Right lobe of liver (tissue), 6 donors: ENCODE measurements at regions not wholly inside any gene's neighbourhood (a gene's known extent, or its start where the extent isn't known, plus 50 kb on each side); places are given as distances from the start of the nearest gene placed in this dataset.

ENCODE experiments used
- ATAC-seq, 4 donors: fragments of 200-7000 bp; cut with Tn5 transposase; one replicate each; pipeline ENCODE4 v1.9.1; 2020; ENCODE audit warnings: mild to moderate bottlenecking in 4 of 4, moderate library complexity in 4 of 4
- DNase-seq, 3 donors: peaks; one replicate each; pipeline ENCODE4 v3.0.0-alpha.2; 2020
- H3K27ac ChIP-seq, 3 donors: fragments of 200-600 bp; one replicate each; pipeline ENCODE4 v1.8.0; 2022
- H3K27me3 ChIP-seq, 2 donors: fragments of 200-600 bp; one replicate each; pipeline ENCODE4 v1.8.0; 2022
- H3K36me3 ChIP-seq, 4 donors: fragments of 200-600 bp; sonication (generic) in 1 of 4; one replicate each; pipeline versions ENCODE4 v1.5.1 to v1.8.0; 2017 to 2022; ENCODE audit warnings: control low read depth in 1 of 4
- H3K4me1 ChIP-seq, 4 donors: fragments of 200-600 bp; sonication (generic) in 1 of 4; one replicate each; pipeline versions ENCODE4 v1.5.1 to v1.8.0; 2017 to 2022; ENCODE audit warnings: control low read depth in 1 of 4
- H3K4me3 ChIP-seq, 3 donors: fragments of 200-600 bp; one replicate each; pipeline ENCODE4 v1.8.0; 2022
- H3K9me3 ChIP-seq, 4 donors: fragments of 200-600 bp; sonication (generic) in 1 of 4; one replicate each; pipeline versions ENCODE4 v1.5.1 to v1.8.0; 2017 to 2022; ENCODE audit warnings: control low read depth in 1 of 4
- POLR2A ChIP-seq: fragments of 450-650 bp; IDR thresholded peaks from one replicate; pipeline ENCODE4 v1.6.1; 2017; ENCODE audit warnings: antibody characterized with exemption, mild to moderate bottlenecking
- WGBS: methylation state at CpG from one replicate; pipeline ENCODE4 v1.1.6; 2018; ENCODE audit warnings: low coverage, low lambda C conversion rate; ENCODE audit not compliant: insufficient coverage; ENCODE audit errors: missing lambda C conversion rate; 5-methylcytosine and 5-hydroxymethylcytosine counted together
- intact Hi-C, 2 donors: fragments of 100-400 bp; cut with DNase I; formaldehyde crosslinking; loops; one replicate each; pipeline versions ENCODE4 v1.11.2 to v1.14.1; 2022
- TF ChIP-seq, protein P1 (sequence below), 4 donors: fragments of 200-600 bp in 3 of 4; fragments of 450-650 bp in 1 of 4; IDR thresholded peaks; one replicate each; pipeline versions ENCODE4 v1.5.1 to v1.8.0; 2016 to 2022; ENCODE audit warnings: antibody characterized with exemption in 4 of 4, mild to moderate bottlenecking in 2 of 4
- donor health status: DM: no; HTN: yes; CAD: no.
- donor health status: DM: no; HTN: no; CAD: no.
- donor health status: DM: no; HTN: no; CAD: no.
- donor health status: DM: no; HTN: yes; CAD: no.
- donor health status: DM: no; HTN: yes; CAD: no.

DNA sequence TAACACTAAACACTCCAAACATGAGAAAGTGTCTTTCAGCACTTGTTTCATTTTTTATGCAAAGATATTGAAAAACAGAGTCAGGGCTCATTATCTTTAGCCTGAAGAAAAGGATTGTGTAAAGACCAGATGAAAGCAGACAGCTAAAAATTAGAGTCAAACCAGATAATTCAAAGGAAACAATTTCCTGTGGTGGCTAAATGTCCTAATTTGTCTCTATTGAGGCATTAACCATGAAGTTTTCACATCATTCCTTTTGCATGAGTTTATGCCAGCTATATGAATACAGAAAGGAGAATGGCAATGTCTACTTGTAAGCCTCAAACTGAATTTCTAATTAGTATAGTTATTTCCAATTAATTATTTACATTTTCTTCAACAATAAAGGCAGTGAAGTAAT is 338.5 kb downstream of the FSCB start:
- Histone ChIP-seq H3K27me3 (no peaks in the 10 kb centered on the region), H3K4me1 (peaks cover 0 to 6% (median 0%) of the 10 kb centered on the region in 4 donors), H3K36me3 (no peaks in the 10 kb centered on the region), H3K4me3 (no peak overlapping the region), H3K27ac (no peak overlapping the region), H3K9me3 (no peaks in the 10 kb centered on the region)
- intact Hi-C loops: no loop called here
- DNase-seq (no peak), ATAC-seq (no peak)
- TF ChIP-seq, protein P1, sequence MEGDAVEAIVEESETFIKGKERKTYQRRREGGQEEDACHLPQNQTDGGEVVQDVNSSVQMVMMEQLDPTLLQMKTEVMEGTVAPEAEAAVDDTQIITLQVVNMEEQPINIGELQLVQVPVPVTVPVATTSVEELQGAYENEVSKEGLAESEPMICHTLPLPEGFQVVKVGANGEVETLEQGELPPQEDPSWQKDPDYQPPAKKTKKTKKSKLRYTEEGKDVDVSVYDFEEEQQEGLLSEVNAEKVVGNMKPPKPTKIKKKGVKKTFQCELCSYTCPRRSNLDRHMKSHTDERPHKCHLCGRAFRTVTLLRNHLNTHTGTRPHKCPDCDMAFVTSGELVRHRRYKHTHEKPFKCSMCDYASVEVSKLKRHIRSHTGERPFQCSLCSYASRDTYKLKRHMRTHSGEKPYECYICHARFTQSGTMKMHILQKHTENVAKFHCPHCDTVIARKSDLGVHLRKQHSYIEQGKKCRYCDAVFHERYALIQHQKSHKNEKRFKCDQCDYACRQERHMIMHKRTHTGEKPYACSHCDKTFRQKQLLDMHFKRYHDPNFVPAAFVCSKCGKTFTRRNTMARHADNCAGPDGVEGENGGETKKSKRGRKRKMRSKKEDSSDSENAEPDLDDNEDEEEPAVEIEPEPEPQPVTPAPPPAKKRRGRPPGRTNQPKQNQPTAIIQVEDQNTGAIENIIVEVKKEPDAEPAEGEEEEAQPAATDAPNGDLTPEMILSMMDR (IDR thresholded peaks at IDR 0.05): no peak
- TF ChIP-seq POLR2A: no peak

DNA sequence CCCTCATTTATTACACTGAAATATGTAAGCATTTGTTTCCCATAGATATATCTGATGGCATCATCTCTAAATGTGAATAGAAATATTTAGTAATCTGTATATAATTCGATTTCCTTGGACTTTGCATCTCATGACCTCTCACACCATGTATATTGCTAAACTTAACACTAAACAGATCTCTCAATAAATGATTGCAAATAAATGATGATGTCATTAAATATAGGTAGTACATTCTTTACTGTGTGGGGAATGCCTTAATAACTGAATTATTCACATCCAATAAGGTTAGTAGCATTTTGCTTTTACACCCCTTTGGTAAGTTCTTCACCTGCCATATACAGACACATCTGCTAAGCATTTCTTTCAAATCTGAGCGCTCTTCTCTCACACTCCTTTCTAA is 340.5 kb downstream of the FSCB start:
- 66% methylated on average over 2 of the region's 2 CpGs for WGBS
- Histone ChIP-seq H3K27ac (no peak overlapping the region), H3K27me3 (no peaks in the 10 kb centered on the region), H3K36me3 (no peaks in the 10 kb centered on the region), H3K4me1 (peaks cover 0 to 6% (median 0%) of the 10 kb centered on the region in 4 donors), H3K4me3 (no peak overlapping the region), H3K9me3 (no peaks in the 10 kb centered on the region)
- intact Hi-C loops: no loop called here
- no peak for ATAC-seq
- TF ChIP-seq, protein P1 (IDR thresholded peaks at IDR 0.05): no peak
- TF ChIP-seq POLR2A: no peak
- DNase-seq: no peak

DNA sequence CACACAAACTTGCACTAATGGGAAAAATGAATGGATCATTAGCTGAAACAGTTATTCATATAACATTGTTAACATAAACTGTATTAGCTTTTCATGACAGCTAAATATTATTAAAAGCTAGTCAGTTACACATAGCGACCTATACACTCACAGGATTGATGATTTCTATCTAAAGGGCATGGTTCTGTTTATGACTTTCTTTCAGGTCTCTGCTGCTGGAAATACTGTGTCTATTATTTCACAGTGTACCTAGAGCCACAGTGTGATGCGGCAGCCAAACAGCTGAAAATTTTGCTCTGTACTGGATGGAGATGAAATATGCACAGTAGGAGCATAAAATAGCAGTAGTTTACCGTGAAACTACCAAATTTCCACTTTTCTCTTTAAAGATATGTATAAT is 341.1 kb downstream of the FSCB start:
- ATAC-seq (no peak), DNase-seq (no peak)
- Histone ChIP-seq H3K27ac (no peak overlapping the region), H3K4me1 (peaks cover 0 to 2% (median 0%) of the 10 kb centered on the region in 4 donors), H3K27me3 (no peaks in the 10 kb centered on the region), H3K9me3 (no peaks in the 10 kb centered on the region), H3K4me3 (no peak overlapping the region), H3K36me3 (no peaks in the 10 kb centered on the region)
- TF ChIP-seq POLR2A: no peak
- TF ChIP-seq, protein P1 (IDR thresholded peaks at IDR 0.05): no peak
- WGBS: 66% methylated on average over 3 of the region's 3 CpGs
- intact Hi-C loops: no loop called here

DNA sequence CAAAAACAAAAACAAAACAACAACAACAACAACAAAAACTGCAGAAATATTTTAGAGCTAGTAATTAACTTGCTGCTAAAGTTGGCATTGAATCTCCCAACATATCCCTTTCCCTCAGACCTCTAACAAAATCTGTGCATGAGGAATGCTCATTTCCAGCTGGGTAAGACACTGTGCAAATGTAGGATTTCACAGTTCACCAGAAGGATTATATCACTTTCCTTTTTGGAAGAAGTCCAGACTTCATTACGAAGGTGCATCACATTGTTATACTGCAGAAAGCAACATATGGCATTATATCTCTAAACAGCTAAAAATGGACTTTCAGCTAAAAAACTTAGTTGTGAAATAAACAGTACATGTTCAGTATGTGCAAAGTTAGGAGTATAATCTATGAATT is 341.8 kb downstream of the FSCB start:
- H3K4me3 ChIP-seq: no peak overlapping the region
- intact Hi-C loops: no loop called here
- DNase-seq (no peak), ATAC-seq (no peak)
- no peaks in the 10 kb centered on the region for H3K4me1 ChIP-seq
- no peaks in the 10 kb centered on the region for H3K9me3 ChIP-seq
- no peak overlapping the region for H3K27ac ChIP-seq
- H3K36me3 ChIP-seq: no peaks in the 10 kb centered on the region
- TF ChIP-seq, protein P1 (IDR thresholded peaks at IDR 0.05): no peak
- TF ChIP-seq POLR2A: no peak
- 47% methylated on average over 1 of the region's 1 CpG for WGBS
- H3K27me3 ChIP-seq: no peaks in the 10 kb centered on the region

DNA sequence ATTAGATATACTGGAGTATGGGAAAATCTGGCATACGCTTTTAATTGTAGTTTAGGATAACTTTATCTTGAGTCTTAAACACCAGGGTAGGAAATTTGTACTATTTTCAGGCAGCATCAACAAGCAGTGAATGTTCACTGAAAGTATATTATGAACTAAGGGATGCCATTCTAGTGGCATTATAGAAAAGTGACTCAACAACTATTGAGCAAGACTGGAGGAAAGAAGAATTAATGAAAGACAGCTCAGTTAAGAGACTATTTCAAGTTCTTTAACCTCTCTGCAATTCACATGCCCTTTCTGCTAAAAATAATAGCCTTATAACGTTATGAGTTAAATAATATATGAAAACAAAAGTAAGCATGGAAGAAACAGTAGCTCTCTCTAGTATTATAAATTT is 343.1 kb downstream of the FSCB start:
- TF ChIP-seq, protein P1 (IDR thresholded peaks at IDR 0.05): no peak
- TF ChIP-seq POLR2A: no peak
- H3K4me3 ChIP-seq: no peak overlapping the region
- intact Hi-C loops: no loop called here
- ATAC-seq: no peak
- H3K9me3 ChIP-seq: no peaks in the 10 kb centered on the region
- no peaks in the 10 kb centered on the region for H3K36me3 ChIP-seq
- 63% methylated on average over 2 of the region's 2 CpGs for WGBS
- no peaks in the 10 kb centered on the region for H3K4me1 ChIP-seq
- no peak overlapping the region for H3K27ac ChIP-seq
- H3K27me3 ChIP-seq: no peaks in the 10 kb centered on the region
- DNase-seq: no peak
